ENCODE measurements at regions not wholly inside any gene's neighbourhood (a gene's known extent, or its start where the extent isn't known, plus 50 kb on each side); places are given as distances from the start of the nearest gene placed in this dataset.

GRCh38 chr6:93989630-93990029 is 570.3 kb upstream of the EPHA7 start:
- no peaks in the 10 kb centered on the region for H3K36me3 ChIP-seq
- TF ChIP-seq, protein P1, sequence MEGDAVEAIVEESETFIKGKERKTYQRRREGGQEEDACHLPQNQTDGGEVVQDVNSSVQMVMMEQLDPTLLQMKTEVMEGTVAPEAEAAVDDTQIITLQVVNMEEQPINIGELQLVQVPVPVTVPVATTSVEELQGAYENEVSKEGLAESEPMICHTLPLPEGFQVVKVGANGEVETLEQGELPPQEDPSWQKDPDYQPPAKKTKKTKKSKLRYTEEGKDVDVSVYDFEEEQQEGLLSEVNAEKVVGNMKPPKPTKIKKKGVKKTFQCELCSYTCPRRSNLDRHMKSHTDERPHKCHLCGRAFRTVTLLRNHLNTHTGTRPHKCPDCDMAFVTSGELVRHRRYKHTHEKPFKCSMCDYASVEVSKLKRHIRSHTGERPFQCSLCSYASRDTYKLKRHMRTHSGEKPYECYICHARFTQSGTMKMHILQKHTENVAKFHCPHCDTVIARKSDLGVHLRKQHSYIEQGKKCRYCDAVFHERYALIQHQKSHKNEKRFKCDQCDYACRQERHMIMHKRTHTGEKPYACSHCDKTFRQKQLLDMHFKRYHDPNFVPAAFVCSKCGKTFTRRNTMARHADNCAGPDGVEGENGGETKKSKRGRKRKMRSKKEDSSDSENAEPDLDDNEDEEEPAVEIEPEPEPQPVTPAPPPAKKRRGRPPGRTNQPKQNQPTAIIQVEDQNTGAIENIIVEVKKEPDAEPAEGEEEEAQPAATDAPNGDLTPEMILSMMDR (IDR thresholded peaks at IDR 0.05; ENCODE audit: low read depth, low read length) = no peak
- no peak overlapping the region for H3K4me3 ChIP-seq (ENCODE audit: low read depth, low read length)
- DNase-seq = no peak
- no peaks in the 10 kb centered on the region for H3K27me3 ChIP-seq
- H3K9me3 ChIP-seq = no peaks in the 10 kb centered on the region
- H3K4me1 ChIP-seq = no peaks in the 10 kb centered on the region

- H3K36me3 ChIP-seq = no peaks in the 10 kb centered on the region
- no peaks in the 10 kb centered on the region for H3K4me1 ChIP-seq
- H3K9me3 ChIP-seq = no peaks in the 10 kb centered on the region
- H3K27me3 ChIP-seq = no peaks in the 10 kb centered on the region
- TF ChIP-seq, protein P1 (IDR thresholded peaks at IDR 0.05; ENCODE audit: low read depth, low read length) = no peak
- H3K4me3 ChIP-seq (ENCODE audit: low read depth, low read length) = no peak overlapping the region
- DNase-seq = no peak
Measured at GRCh38 chr6:93985953-93986352, 566.6 kb upstream of the EPHA7 start.

DNA sequence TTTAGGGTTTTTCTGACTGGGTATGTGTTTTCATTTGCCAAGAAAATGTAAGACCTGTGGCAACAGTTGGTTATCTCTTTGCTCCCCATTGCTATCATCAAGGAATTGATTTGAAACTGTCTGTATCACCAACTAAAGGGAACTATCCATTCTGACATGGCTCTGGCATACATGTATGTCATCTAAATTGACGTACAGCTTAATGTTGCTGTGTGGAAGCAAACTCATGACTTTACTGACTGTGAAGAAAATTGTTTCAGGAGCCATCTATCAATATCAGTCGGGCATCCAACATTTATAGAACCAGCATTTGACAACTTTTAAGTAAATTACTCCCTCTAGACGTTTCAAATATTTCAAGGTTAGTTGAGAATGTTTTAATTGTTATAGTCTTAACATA is 555.8 kb upstream of the EPHA7 start:
- DNase-seq = no peak
- Histone ChIP-seq H3K4me3 (ENCODE audit: low read depth, low read length) (no peak overlapping the region), H3K4me1 (no peaks in the 10 kb centered on the region), H3K27me3 (no peaks in the 10 kb centered on the region), H3K9me3 (no peaks in the 10 kb centered on the region), H3K36me3 (no peaks in the 10 kb centered on the region)
- TF ChIP-seq, protein P1 (IDR thresholded peaks at IDR 0.05; ENCODE audit: low read depth, low read length) = no peak

DNA sequence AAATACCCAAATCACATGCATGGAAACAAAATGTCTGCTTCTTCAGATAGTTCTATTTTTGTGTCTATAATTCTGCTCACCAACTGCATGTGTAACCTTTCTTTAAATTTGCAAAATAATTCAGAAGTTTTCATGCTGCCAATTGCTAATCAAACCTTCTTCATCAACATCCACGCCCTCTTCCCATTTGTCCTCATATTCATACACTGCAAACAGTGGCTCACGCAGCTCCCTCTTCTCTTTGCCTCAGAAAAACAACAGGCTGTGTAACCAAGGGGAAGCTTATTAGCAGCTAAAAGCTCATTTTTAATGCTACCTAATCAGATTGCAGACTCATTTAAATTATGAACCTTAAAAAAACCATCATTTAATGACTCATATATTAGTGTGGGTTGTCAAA is 555.0 kb upstream of the EPHA7 start:
- Histone ChIP-seq H3K9me3 (no peaks in the 10 kb centered on the region), H3K27me3 (no peaks in the 10 kb centered on the region), H3K36me3 (no peaks in the 10 kb centered on the region), H3K4me1 (no peaks in the 10 kb centered on the region), H3K4me3 (ENCODE audit: low read depth, low read length) (no peak overlapping the region)
- no peak for DNase-seq
- TF ChIP-seq, protein P1 (IDR thresholded peaks at IDR 0.05; ENCODE audit: low read depth, low read length) = no peak

GRCh38 chr6:93972791-93973190 is 553.4 kb upstream of the EPHA7 start:
- Histone ChIP-seq H3K36me3 (no peaks in the 10 kb centered on the region), H3K4me3 (ENCODE audit: low read depth, low read length) (no peak overlapping the region), H3K27me3 (no peaks in the 10 kb centered on the region), H3K9me3 (no peaks in the 10 kb centered on the region), H3K4me1 (no peaks in the 10 kb centered on the region)
- TF ChIP-seq, protein P1 (IDR thresholded peaks at IDR 0.05; ENCODE audit: low read depth, low read length) = no peak
- no peak for DNase-seq

DNA sequence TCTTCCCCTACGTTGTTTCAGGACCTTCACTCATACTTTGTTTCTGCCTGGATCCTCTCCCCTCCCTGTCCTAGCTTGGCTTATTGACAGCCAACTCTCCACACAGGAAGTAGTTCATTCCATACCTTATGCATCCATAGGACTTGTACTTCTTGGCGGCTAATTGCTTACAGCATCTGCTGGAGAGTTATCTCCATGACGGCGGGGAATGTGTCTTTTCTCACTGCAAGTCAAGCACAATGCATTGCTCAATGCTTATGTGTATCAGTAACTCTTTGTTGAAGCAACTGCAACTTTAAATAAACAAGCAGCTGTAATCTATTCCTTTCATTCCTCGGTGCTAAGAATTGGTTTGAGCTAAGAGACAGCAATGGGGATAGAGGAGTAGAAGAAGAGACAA is 551.3 kb upstream of the EPHA7 start:
- no peak for DNase-seq
- Histone ChIP-seq H3K27me3 (no peaks in the 10 kb centered on the region), H3K4me1 (no peaks in the 10 kb centered on the region), H3K9me3 (no peaks in the 10 kb centered on the region), H3K4me3 (ENCODE audit: low read depth, low read length) (no peak overlapping the region), H3K36me3 (no peaks in the 10 kb centered on the region)
- TF ChIP-seq, protein P1 (IDR thresholded peaks at IDR 0.05; ENCODE audit: low read depth, low read length) = no peak

All from BE2C (cell line).